Epidermal melanocyte (primary cell): ENCODE measurements at regions not wholly inside any gene's neighbourhood (a gene's known extent, or its start where the extent isn't known, plus 50 kb on each side); places are given as distances from the start of the nearest gene placed in this dataset.
"Not testable (repeated sequence)": the region's sequence is repeated elsewhere in the genome, so short reads cannot be mapped to it uniquely, and the experiment has no call there.

Experiments used
- DNase-seq: peaks from one replicate; pipeline ENCODE4 v3.0.0; 2011; ENCODE audit warnings: low spot score; ENCODE audit not compliant: insufficient read length

DNA sequence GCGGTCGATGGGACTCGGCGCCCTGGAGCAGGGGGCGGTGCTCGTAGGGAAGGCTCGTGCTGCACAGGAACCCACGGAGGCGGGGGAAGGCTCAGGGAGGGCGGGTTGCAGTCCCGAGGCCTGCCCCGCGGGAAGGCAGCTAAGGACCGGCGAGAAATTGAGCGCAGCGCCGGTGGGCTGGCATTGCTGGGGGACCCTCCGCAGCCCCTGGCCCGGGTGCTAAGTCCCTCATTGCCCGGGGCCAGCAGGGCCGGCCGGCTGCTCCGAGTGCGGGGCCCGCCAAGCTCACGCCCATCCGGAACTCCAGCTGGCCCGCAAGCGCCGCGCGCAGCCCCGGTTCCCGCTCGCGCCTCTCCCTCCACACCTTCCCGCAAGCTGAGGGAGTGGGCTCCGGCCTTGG, 576.8 kb upstream of the LINC00305 start:
- DNase-seq: not testable (repeated sequence)

- DNase-seq: no peak
Measured at GRCh38 chr18:64720781-64721464, 572.0 kb upstream of the LINC00305 start.

GRCh38 chr18:64718808-64719207, 569.9 kb upstream of the LINC00305 start:
- no peak for DNase-seq

- no peak for DNase-seq
Measured at GRCh38 chr18:64717026-64717425, 568.1 kb upstream of the LINC00305 start.

DNA sequence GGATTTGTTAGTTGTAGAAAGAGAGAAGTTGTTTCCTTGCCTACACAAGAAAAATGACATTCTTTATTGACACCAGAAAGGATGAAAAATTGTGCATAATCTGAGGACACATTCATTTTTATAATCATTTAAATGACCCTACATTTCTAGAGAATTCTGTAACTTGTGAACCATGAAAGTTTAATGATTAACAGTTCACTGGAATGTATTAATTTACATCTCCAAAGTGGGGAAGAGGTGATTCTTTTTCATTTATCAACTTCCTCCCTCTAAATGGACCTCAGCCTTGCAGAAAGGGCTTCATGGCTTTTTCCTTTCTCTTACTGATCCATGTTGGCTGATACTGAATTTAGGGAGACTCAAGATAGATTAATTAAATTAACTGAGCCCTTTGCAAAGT, 565.2 kb upstream of the LINC00305 start:
- DNase-seq: no peak

- no peak for DNase-seq
Measured at GRCh38 chr18:64713284-64713683, 564.4 kb upstream of the LINC00305 start.

DNA sequence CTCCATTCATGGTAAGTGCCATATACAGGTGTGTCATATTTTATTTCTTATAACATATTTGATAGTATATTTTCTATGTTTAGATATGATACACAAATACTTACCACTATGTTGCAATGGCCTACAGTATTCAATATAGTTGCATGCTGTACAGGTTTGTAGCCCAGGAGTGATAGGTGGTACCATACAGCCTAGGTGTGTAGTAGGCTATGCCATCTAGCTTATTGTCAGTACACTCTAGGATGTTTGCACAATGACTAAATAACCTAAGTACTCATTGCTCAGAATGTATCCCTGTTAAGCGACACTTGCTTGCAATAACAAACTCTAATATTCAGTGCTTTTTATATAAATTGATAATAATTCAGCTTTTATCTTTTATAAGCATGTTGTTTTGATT, 563.1 kb upstream of the LINC00305 start:
- DNase-seq: no peak

DNA sequence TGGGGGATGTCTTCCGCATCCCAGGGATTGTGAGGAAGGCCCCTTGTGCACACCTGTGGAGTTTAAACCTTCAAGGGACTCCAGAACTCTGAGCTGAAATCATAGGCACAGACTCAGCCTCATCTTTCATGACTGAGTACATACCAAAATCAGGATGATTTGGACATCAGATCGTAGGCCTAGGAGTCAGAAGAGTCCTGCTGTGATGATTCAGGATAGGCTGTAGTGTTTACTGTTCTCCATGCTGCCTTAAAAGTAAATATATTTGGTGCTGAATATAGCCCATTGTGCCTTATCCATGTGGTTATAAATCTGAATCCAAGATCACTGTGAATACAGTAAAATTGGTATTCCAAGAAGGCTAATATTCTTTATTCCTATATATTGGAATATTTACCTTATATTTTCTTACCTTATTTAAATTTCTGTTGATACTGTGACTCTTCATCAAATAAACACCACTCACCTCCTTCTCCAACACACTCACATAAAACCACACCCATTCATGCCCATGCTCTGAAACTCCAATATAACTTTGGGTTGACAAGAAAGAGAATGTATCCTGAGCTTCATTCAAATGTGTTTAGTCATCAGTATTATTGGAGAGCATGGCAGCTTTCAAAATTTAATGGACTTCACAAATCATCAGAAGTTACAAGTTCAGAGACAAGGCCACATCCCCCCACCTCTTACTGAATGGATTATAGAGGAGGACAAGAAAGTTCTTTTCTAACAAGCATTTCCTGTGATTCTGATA, 561.4 kb upstream of the LINC00305 start:
- DNase-seq: no peak

DNA sequence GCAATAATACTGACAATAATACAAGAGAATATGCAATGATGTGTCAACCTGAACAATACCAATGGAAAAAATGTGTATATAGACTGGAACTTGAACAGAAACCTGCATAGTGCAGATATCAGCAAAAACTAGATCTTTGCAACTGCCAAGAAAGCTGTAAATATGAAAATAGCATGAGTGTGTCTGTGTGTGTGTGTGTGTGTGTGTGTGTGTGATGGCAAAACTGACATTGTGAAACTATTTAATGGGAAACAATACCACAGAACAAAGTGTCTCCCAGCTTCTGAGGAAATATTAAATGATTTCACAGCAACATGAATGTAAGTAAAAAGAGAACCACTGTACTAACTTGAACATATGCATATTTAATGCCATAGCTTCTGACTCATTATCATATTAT, 558.2 kb upstream of the LINC00305 start:
- no peak for DNase-seq

DNA sequence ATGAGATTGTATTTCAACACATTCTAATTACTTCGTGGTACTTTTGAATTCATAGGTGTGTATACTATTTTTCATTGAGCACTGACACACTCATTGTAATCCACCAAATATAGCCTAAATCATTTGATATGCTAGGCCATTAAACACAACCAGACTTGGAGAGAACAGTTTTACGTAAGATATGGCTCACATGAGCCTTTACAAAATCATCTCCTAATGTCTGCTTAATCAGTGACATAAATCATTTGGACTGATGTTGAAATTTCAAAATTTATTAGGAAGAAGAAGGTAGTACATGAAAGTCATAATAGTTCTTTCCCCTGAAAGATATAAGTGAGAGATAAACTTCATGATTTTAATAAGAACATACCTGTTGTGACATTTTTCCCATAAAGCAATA, 550.2 kb upstream of the LINC00305 start:
- DNase-seq: no peak

DNA sequence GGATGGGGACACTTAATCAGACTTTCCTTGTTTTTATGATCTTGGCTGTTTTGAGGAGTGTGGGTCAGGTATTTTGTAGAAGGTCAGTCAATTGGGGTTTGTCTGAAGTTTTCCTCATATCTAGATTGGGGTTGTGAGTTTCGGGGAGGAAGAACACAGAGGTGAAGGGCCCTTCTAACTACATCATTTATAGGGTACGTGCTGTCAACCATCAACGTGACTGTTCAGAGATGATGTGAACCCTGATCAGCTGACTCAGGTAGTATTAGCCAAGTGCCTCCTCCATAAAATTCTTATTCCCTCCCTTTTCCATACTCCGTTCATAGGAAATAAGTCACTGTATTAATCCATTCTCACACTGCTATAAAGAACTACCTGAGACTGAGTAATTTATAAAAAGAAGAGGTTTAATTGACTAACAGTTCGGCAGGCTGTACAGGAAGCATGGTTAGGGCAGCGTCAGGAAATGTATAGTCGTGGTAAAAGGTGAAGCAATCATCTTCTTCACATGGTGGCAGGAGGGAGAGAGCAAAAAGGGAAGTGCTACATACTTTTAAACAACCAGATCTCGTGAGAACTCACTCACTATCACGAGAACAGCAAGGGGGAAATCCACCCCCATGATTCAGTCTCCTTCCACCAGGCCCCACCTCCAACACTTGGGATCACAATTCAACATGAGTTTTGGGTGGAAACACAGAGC, 547.1 kb upstream of the LINC00305 start:
- DNase-seq: no peak

DNA sequence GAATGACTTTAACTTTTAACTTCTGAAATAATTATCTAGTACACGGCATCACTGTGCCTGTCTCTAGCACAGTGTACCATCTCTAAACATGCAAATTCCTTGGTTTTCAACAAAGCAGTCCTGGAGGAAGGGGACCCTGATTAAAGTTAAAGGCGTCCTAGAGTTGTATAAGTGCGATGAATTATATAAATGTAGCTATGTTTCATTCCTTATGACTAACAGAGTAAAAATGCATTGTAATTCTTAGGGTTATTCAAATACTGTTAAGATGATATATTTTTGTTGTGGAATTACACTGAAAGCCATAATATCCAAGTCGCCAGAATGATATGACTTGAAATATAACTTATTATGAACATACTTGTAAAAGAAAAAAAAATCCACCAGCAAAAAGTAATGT, 544.9 kb upstream of the LINC00305 start:
- DNase-seq: no peak

GRCh38 chr18:64692826-64693225, 543.9 kb upstream of the LINC00305 start:
- DNase-seq: no peak

DNA sequence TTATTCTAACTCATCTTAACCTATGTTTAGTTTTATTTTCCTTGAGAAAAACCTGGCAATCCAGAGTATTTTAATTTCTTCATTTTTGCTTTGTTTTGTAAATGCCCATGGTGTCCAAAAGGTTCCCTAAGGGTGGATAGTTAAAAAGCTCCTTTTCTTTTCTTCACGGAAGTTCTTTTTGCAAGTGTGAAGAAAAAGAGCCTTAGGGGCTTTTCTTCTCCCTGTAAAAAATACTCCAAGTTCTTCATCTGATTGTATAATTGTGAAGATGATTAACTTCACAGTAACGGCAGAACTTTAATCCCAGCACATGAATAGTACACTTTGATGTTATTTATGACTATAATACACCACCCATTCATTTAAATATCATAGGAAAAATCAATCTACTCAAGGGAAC, 530.2 kb upstream of the LINC00305 start:
- no peak for DNase-seq

DNA sequence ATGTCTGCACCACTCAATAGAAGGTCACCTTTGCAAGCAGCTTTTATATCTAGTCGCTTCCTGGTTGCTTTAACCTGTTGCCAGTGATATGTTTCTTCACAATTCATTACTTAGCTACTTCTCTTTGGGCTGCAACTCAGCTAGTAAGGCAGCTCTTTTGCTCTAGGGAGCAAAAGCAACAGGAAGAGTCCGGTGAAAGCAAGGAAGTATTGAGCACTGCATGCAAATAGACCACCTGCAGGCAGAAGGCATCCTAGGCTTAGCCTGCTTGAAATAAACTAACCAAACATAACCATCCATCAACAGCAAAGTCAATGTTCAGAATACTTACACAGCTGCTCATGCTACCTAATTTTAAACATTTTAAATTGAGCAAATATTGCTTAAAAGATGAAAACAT, 529.2 kb upstream of the LINC00305 start:
- DNase-seq: no peak

- no peak for DNase-seq
Measured at GRCh38 chr18:64674694-64675093, 525.8 kb upstream of the LINC00305 start.

DNA sequence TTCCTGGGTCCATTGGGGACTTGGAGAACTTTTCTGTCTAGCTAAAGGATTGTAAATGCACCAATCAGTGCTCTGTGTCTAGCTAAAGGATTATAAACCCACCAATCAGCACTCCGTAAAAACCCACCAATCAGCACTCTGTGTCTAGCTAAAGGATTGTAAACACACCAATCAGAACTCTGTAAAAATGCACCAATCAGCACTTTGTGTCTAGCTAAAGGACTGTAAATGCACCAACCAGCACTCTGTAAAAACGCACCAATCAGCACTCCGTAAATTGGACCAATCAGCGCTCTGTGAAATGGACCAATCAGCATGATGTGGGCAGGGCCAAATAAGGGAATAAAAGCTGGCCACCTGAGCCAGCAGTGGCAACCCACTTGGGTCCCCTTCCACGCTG, 522.4 kb upstream of the LINC00305 start:
- not testable (repeated sequence) for DNase-seq

DNA sequence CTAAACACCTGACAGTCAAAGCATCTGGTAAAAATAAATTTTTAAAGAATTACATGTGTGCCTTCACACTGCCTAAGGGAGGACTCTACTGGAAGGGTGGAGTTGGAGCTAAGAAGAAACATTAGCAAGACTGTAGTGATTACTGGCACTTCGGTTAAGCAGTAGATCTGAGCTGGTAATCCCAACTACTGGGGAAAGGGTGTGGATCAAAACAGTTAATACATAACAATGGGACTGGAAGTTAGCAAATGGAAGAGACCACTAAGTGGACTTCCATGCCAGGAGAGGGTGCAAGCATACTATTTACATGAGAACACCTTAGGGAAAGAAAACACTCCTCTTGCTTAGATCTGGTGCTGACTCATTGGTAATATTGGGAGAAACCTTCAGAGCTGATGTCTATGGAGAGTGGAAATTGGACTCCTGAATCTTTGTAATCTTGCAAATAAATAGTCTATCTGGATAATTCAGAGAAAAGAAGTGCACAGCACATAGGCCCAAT, 519.6 kb upstream of the LINC00305 start:
- no peak for DNase-seq

GRCh38 chr18:64663086-64663485, 514.2 kb upstream of the LINC00305 start:
- no peak for DNase-seq

GRCh38 chr18:64659196-64659595, 510.3 kb upstream of the LINC00305 start:
- DNase-seq: no peak

GRCh38 chr18:64653068-64653467, 504.2 kb upstream of the LINC00305 start:
- DNase-seq: no peak

- DNase-seq: no peak
Measured at GRCh38 chr18:64650068-64650467, 501.2 kb upstream of the LINC00305 start.
